ENCODE measurements at regions not wholly inside any gene's neighbourhood (a gene's known extent, or its start where the extent isn't known, plus 50 kb on each side); places are given as distances from the start of the nearest gene placed in this dataset.

- Histone ChIP-seq H3K9me3 (ENCODE audit: insufficient read depth, low read length) (no peaks in the 10 kb centered on the region), H3K4me1 (ENCODE audit: low read length) (no peaks in the 10 kb centered on the region), H3K36me3 (replicated peaks; ENCODE audit: low read depth, low read length) (no peaks in the 10 kb centered on the region), H3K4me2 (ENCODE audit: low read length) (no peak overlapping the region), H3K27me3 (ENCODE audit: low read depth, low read length) (no peaks in the 10 kb centered on the region), H2AFZ (ENCODE audit: low read depth, low read length) (no peak overlapping the region), H3K9ac (ENCODE audit: low read length) (no peak overlapping the region), H3K79me2 (ENCODE audit: low read length) (no peaks in the 10 kb centered on the region), H3K4me3 (ENCODE audit: low read length) (no peak overlapping the region), H4K20me1 (ENCODE audit: insufficient read depth, low read length) (no peaks in the 10 kb centered on the region), H3K27ac (ENCODE audit: low read length) (no peak overlapping the region)
- no peak for TF ChIP-seq EZH2phosphoT487 (IDR thresholded peaks at IDR 0.05; ENCODE audit: low read depth)
- no peak for TF ChIP-seq CTCF (IDR thresholded peaks at IDR 0.05; ENCODE audit: low read depth, low read length)
Observed at GRCh38 chr19:31671411-31672035, 322.3 kb upstream of the TSHZ3 start.

- no peak overlapping the region for H3K4me2 ChIP-seq (ENCODE audit: low read length)
Observed at GRCh38 chr19:31674503-31675192, 325.4 kb upstream of the TSHZ3 start.

GRCh38 chr19:31675193-31675913 is 326.1 kb upstream of the TSHZ3 start:
- Histone ChIP-seq H3K4me3 (ENCODE audit: low read length) (no peak overlapping the region), H3K4me2 (ENCODE audit: low read length) (no peak overlapping the region), H2AFZ (ENCODE audit: low read depth, low read length) (no peak overlapping the region)

More at GRCh38 chr19:31674503-31675192, 325.4 kb upstream of the TSHZ3 start:
- Histone ChIP-seq H3K9me3 (ENCODE audit: insufficient read depth, low read length) (no peaks in the 10 kb centered on the region), H2AFZ (ENCODE audit: low read depth, low read length) (no peak overlapping the region), H3K27me3 (ENCODE audit: low read depth, low read length) (no peaks in the 10 kb centered on the region), H3K79me2 (ENCODE audit: low read length) (no peaks in the 10 kb centered on the region), H3K4me1 (ENCODE audit: low read length) (no peaks in the 10 kb centered on the region), H3K36me3 (replicated peaks; ENCODE audit: low read depth, low read length) (no peaks in the 10 kb centered on the region), H3K9ac (ENCODE audit: low read length) (no peak overlapping the region), H3K27ac (ENCODE audit: low read length) (no peak overlapping the region), H4K20me1 (ENCODE audit: insufficient read depth, low read length) (no peaks in the 10 kb centered on the region), H3K4me3 (ENCODE audit: low read length) (no peak overlapping the region)
- no peak for TF ChIP-seq EZH2phosphoT487 (IDR thresholded peaks at IDR 0.05; ENCODE audit: low read depth)
- no peak for TF ChIP-seq CTCF (IDR thresholded peaks at IDR 0.05; ENCODE audit: low read depth, low read length)

More at GRCh38 chr19:31675193-31675913, 326.1 kb upstream of the TSHZ3 start:
- Histone ChIP-seq H4K20me1 (ENCODE audit: insufficient read depth, low read length) (no peaks in the 10 kb centered on the region), H3K79me2 (ENCODE audit: low read length) (no peaks in the 10 kb centered on the region), H3K9me3 (ENCODE audit: insufficient read depth, low read length) (no peaks in the 10 kb centered on the region), H3K4me1 (ENCODE audit: low read length) (no peaks in the 10 kb centered on the region), H3K36me3 (replicated peaks; ENCODE audit: low read depth, low read length) (no peaks in the 10 kb centered on the region), H3K27me3 (ENCODE audit: low read depth, low read length) (no peaks in the 10 kb centered on the region), H3K27ac (ENCODE audit: low read length) (no peak overlapping the region), H3K9ac (ENCODE audit: low read length) (no peak overlapping the region)
- TF ChIP-seq CTCF (IDR thresholded peaks at IDR 0.05; ENCODE audit: low read depth, low read length) (no peak), EZH2phosphoT487 (IDR thresholded peaks at IDR 0.05; ENCODE audit: low read depth) (no peak)

Data from OCI-LY3 (cell line).